CD4-positive, alpha-beta T cell (primary cell): ENCODE measurements at regions not wholly inside any gene's neighbourhood (a gene's known extent, or its start where the extent isn't known, plus 50 kb on each side); places are given as distances from the start of the nearest gene placed in this dataset.

ENCODE experiments used
- ATAC-seq: fragments of 200-7000 bp; cut with Tn5 transposase; one replicate; pipeline ENCODE4 v1.10.0; 2022; ENCODE audit warnings: mild to moderate bottlenecking; ENCODE audit not compliant: poor library complexity
- CTCF ChIA-PET: fragments of 350-600 bp; sonication (Branson Sonifier 250); formaldehyde crosslinking; loops from one replicate; lab custom pipeline; 2021; ENCODE audit warnings: antibody characterized with exemption, inconsistent platforms; lab: Charles Lee
- POLR2A ChIA-PET: fragments of 350-600 bp; sonication (Branson Sonifier 250); formaldehyde crosslinking; loops from one replicate; lab custom pipeline; 2021; ENCODE audit warnings: antibody characterized with exemption, inconsistent platforms; lab: Charles Lee
- DNase-seq, 14 experiments: peaks; one replicate each; pipeline ENCODE4 v3.0.0-alpha.2; 2013 to 2020; ENCODE audit warnings: mixed read lengths in 2 of 14
- H3K27ac ChIP-seq, 2 donors: one replicate each; pipeline versions ENCODE4 v1.5.1 to v1.7.0; 2013; ENCODE audit warnings: low read length in 2 of 2, low read depth in 1 of 2, mild to moderate bottlenecking in 1 of 2
- H3K27me3 ChIP-seq, 2 experiments: 1 replicate in 1 of 2; 2 replicates in 1 of 2; pipeline versions ENCODE4 v1.6.1 to v1.7.0; 2013; ENCODE audit warnings: low read length in 2 of 2, control low read depth in 1 of 2, mild to moderate bottlenecking in 1 of 2, moderate library complexity in 1 of 2; ENCODE audit not compliant: insufficient read depth in 2 of 2, control insufficient read depth in 1 of 2
- H3K36me3 ChIP-seq: one replicate; pipeline ENCODE4 v1.6.1; 2013; ENCODE audit warnings: low read length, control low read depth; ENCODE audit not compliant: insufficient read depth
- H3K4me1 ChIP-seq: one replicate; pipeline ENCODE4 v1.6.1; 2013; ENCODE audit warnings: low read length, control low read depth; ENCODE audit not compliant: insufficient read depth
- H3K4me3 ChIP-seq: one replicate; pipeline ENCODE4 v1.5.1; 2013; ENCODE audit warnings: mild to moderate bottlenecking, low read length, moderate library complexity
- H3K9me3 ChIP-seq, 2 experiments: 1 replicate in 1 of 2; 2 replicates in 1 of 2; pipeline versions ENCODE4 v1.6.1 to v1.7.0; 2013; ENCODE audit warnings: low read length in 2 of 2, mild to moderate bottlenecking in 2 of 2, control low read depth in 1 of 2, moderate library complexity in 1 of 2; ENCODE audit not compliant: control insufficient read depth in 1 of 2, insufficient read depth in 1 of 2
- H3K27ac Mint-ChIP-seq: one replicate; pipeline ENCODE4 v1.8.0; 2020; ENCODE audit warnings: mixed read lengths
- H3K27me3 Mint-ChIP-seq: one replicate; pipeline ENCODE4 v1.8.0; 2021; ENCODE audit warnings: mixed read lengths
- H3K36me3 Mint-ChIP-seq: one replicate; pipeline ENCODE4 v1.8.0; 2021; ENCODE audit warnings: low read depth, mixed read lengths
- H3K4me1 Mint-ChIP-seq: one replicate; pipeline ENCODE4 v1.8.0; 2021; ENCODE audit warnings: low read depth, mixed read lengths
- H3K4me3 Mint-ChIP-seq: one replicate; pipeline ENCODE4 v1.8.0; 2020; ENCODE audit warnings: mild to moderate bottlenecking, mixed read lengths
- H3K9me3 Mint-ChIP-seq: one replicate; pipeline ENCODE4 v1.8.0; 2020; ENCODE audit warnings: mixed read lengths
- intact Hi-C, 2 experiments: fragments of 100-400 bp; cut with DNase I in 1 of 2; cut with micrococcal nuclease in 1 of 2; formaldehyde crosslinking; loops; one replicate each; pipeline versions ENCODE4 v1.15.1 to v1.9.0; 2023 to 2025; cut with DNase I, micrococcal nuclease
- TF ChIP-seq, protein P1 (sequence below): fragments of 200-600 bp; IDR thresholded peaks from one replicate; pipeline ENCODE4 v1.8.0; 2022; ENCODE audit warnings: antibody characterized with exemption, mild to moderate bottlenecking

DNA sequence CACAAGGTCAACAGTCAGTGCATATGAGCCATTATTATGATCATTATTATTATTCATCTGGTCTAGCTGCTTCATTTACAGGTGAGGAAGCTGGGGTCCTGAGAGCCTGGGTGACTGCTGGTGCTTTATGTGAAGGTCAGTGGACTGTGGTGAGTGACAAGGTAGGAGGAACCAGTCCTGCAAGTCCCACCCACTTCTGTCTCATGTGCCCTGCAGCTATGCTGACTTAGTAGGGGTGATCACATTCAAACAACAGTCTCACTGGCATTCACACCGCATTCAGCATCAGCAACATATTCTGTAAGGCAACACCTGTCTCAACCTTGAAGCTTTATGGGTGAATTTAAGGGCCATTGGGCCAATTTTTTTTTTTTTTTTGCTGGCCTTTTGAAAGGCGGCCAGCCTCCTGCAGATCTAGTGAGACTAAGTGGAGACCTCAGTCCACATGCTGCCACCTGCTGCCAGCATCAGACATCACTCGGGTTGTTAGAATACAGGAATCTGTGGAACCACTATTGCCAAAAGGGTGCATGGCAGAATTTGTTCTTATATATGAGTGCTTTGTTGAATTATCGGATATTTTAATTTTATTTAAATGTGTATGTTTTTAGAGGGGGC lies 59.9 kb upstream of the CACNA1E start:
- no peak overlapping the region for H3K4me3 Mint-ChIP-seq
- no peak overlapping the region for H3K27ac Mint-ChIP-seq

DNA sequence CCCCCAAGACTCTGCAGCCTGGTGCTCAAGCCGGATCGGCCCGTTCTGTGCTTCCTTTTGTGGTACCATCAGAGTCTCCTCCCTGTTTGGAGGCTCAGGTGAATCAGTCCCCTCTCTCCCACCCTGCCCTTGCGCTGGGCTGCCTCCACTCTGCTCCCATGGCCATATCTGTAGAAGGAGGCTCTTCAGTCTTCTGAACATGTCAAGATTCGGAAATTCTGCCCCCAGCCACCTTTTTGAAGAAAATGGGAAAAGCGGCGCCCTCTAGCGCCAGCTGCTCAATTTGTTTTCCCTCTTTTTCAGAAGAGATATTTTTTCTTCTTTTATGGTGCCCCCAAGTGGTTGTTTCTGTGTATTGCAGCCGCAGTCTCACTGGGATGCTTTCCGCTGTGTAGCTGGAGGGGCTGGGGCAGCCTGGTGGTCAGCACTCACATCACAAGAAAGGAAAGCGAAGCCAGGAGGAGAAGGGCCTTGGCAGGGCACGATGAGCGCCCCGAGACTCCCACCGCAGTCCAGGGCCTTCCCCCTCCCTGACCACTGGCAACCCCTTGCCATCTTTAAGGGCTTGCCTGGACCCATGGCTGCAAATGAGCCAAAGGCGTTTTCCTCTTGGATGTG lies 58.4 kb upstream of the CACNA1E start:
- H3K9me3 Mint-ChIP-seq, result no peaks in the 10 kb centered on the region
- no peaks in the 10 kb centered on the region for H3K36me3 Mint-ChIP-seq
- ATAC-seq (peak; percentile 75), DNase-seq (peak; percentile 72 to 91 (median 76))
- intact Hi-C loops, result loop anchor here (1.0 to 10.0 kb wide), 8 partner anchors 29 to 540 kb away; no protein-coding TSS in a partner anchor
- ChIA-PET POLR2A (interaction anchor here (0.7 to 1.1 kb wide), 3 partner anchors 27 to 235 kb away, joined by 3 to 4 read pairs (median 3); no protein-coding TSS in a partner anchor), CTCF (interaction anchor here (0.6 to 2.3 kb wide), 22 partner anchors 8 to 390 kb away, joined by 3 to 54 read pairs (median 4); no protein-coding TSS in a partner anchor)
- peaks cover 11% of the 10 kb centered on the region for H3K4me1 Mint-ChIP-seq
- H3K36me3 ChIP-seq, result no peaks in the 10 kb centered on the region
- H3K9me3 ChIP-seq, result no peaks in the 10 kb centered on the region
- peak overlapping the region; percentile 68 for H3K4me3 Mint-ChIP-seq
- no peak overlapping the region for H3K4me3 ChIP-seq
- H3K27me3 ChIP-seq, result no peaks in the 10 kb centered on the region
- peak overlapping the region; percentile 15 for H3K27ac Mint-ChIP-seq
- H3K27ac ChIP-seq, result no peak overlapping the region
- peaks cover 38% of the 10 kb centered on the region for H3K27me3 Mint-ChIP-seq
- peaks cover 22% of the 10 kb centered on the region for H3K4me1 ChIP-seq
- TF ChIP-seq, protein P1, sequence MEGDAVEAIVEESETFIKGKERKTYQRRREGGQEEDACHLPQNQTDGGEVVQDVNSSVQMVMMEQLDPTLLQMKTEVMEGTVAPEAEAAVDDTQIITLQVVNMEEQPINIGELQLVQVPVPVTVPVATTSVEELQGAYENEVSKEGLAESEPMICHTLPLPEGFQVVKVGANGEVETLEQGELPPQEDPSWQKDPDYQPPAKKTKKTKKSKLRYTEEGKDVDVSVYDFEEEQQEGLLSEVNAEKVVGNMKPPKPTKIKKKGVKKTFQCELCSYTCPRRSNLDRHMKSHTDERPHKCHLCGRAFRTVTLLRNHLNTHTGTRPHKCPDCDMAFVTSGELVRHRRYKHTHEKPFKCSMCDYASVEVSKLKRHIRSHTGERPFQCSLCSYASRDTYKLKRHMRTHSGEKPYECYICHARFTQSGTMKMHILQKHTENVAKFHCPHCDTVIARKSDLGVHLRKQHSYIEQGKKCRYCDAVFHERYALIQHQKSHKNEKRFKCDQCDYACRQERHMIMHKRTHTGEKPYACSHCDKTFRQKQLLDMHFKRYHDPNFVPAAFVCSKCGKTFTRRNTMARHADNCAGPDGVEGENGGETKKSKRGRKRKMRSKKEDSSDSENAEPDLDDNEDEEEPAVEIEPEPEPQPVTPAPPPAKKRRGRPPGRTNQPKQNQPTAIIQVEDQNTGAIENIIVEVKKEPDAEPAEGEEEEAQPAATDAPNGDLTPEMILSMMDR, result peak; percentile 99

More for the DNA sequence above, 59.9 kb upstream of the CACNA1E start:
- DNase-seq (peak in 13 of 14 experiments; percentile 15 to 65 (median 46)), ATAC-seq (peak; percentile 51)
- TF ChIP-seq, protein P1, result peak; percentile 69
- Histone ChIP-seq H3K27ac (no peak overlapping the region), H3K4me1 (peaks cover 22% of the 10 kb centered on the region), H3K36me3 (no peaks in the 10 kb centered on the region), H3K9me3 (no peaks in the 10 kb centered on the region), H3K27me3 (no peaks in the 10 kb centered on the region), H3K4me3 (no peak overlapping the region)
- H3K27me3 Mint-ChIP-seq, result peaks cover 28% of the 10 kb centered on the region
- intact Hi-C loops, result loop anchor here (1.0 to 10.0 kb wide), 5 partner anchors 36 to 539 kb away; no protein-coding TSS in a partner anchor
- peaks cover 11% of the 10 kb centered on the region for H3K4me1 Mint-ChIP-seq
- ChIA-PET POLR2A (interaction anchor here (0.6 to 1.0 kb wide), 4 partner anchors 22 to 1825 kb away, joined by 3 read pairs; no protein-coding TSS in a partner anchor), CTCF (interaction anchor here (1.2 kb wide), 1 partner anchor 233 kb away, joined by 9 read pairs; no protein-coding TSS in a partner anchor)
- no peaks in the 10 kb centered on the region for H3K9me3 Mint-ChIP-seq
- H3K36me3 Mint-ChIP-seq, result no peaks in the 10 kb centered on the region

DNA sequence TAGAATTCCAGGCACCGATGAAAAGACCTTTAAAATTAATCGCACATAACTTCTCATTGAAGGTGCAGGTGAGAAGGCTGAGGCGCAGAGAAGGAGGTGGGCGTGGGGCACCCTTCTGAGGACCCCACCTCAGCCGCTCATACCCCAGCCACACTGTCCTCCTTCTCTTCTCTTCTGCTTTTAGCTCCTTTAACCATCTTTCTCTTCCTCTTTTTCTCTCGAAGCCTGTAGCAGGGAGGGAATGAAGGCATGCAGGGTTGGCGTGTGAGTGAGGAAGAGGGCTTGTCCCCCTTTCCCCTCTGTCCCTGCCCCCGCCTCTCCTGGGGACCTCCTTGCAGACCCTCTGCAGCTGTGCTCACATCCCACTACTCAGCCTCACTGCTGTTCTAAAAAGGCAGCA lies 57.8 kb upstream of the CACNA1E start:
- TF ChIP-seq, protein P1, result no peak
- H3K4me1 Mint-ChIP-seq, result peaks cover 11% of the 10 kb centered on the region
- H3K4me3 Mint-ChIP-seq, result no peak overlapping the region
- intact Hi-C loops, result loop anchor here (1.0 to 10.0 kb wide), 5 partner anchors 29 to 541 kb away; no protein-coding TSS in a partner anchor
- ATAC-seq, result no peak
- CTCF ChIA-PET, result interaction anchor here (0.8 to 2.3 kb wide), 17 partner anchors 8 to 390 kb away, joined by 3 to 54 read pairs (median 4); no protein-coding TSS in a partner anchor
- Histone ChIP-seq H3K27ac (no peak overlapping the region), H3K36me3 (no peaks in the 10 kb centered on the region), H3K4me3 (no peak overlapping the region), H3K27me3 (no peaks in the 10 kb centered on the region), H3K9me3 (no peaks in the 10 kb centered on the region), H3K4me1 (peaks cover 22% of the 10 kb centered on the region)
- no peaks in the 10 kb centered on the region for H3K9me3 Mint-ChIP-seq
- DNase-seq, result no peak
- H3K27me3 Mint-ChIP-seq, result peaks cover 41% of the 10 kb centered on the region
- no peak overlapping the region for H3K27ac Mint-ChIP-seq
- no peaks in the 10 kb centered on the region for H3K36me3 Mint-ChIP-seq
- POLR2A ChIA-PET, result interaction anchor here (0.7 to 1.1 kb wide), 3 partner anchors 28 to 236 kb away, joined by 3 to 4 read pairs (median 3); no protein-coding TSS in a partner anchor
